K562 (cell line): ENCODE measurements at regions not wholly inside any gene's neighbourhood (a gene's known extent, or its start where the extent isn't known, plus 50 kb on each side); places are given as distances from the start of the nearest gene placed in this dataset.

Experiments used
- HMG20A ChIP-seq: fragments of 450-650 bp; formaldehyde crosslinking; conservative IDR thresholded peaks from 2 replicates; pipeline ENCODE4 v1.4.0; 2020; ENCODE audit warnings: mild to moderate bottlenecking, mixed read lengths
- TAF9B ChIP-seq: fragments of 450-650 bp; IDR thresholded peaks from 2 replicates; pipeline ENCODE4 v1.6.1; 2018; ENCODE audit warnings: mild to moderate bottlenecking; ENCODE audit not compliant: partially characterized antibody

GRCh38 chr6:1538369-1538768, 71.3 kb upstream of the FOXC1 start:
- no peak for TF ChIP-seq TAF9B
- TF ChIP-seq HMG20A (CRISPR knock-in tag) = no peak
